NCI-H2081 (cell line): ENCODE measurements at regions not wholly inside any gene's neighbourhood (a gene's known extent, or its start where the extent isn't known, plus 50 kb on each side); places are given as distances from the start of the nearest gene placed in this dataset.

Experiments used
- DNase-seq, 2 experiments: peaks; one replicate each; lab custom pipeline; 2025; lab: John Stamatoyannopoulos, UW

- DNase-seq, result peak; percentile 6 to 60
Measured at GRCh38 chr13:112124141-112124540, 57.2 kb downstream of the SOX1 start.

- DNase-seq, result no peak
Measured at GRCh38 chr13:112127564-112128330, 60.8 kb downstream of the SOX1 start.

- DNase-seq, result no peak
Measured at GRCh38 chr13:112128331-112128610, 61.3 kb downstream of the SOX1 start.

- DNase-seq, result no peak
Measured at GRCh38 chr13:112130418-112130817, 63.5 kb downstream of the SOX1 start.

GRCh38 chr13:112131081-112131712 is 64.2 kb downstream of the SOX1 start:
- DNase-seq, result no peak

- no peak for DNase-seq
Measured at GRCh38 chr13:112131713-112132113, 64.8 kb downstream of the SOX1 start.

GRCh38 chr13:112132142-112132541 is 65.2 kb downstream of the SOX1 start:
- DNase-seq, result no peak

GRCh38 chr13:112132619-112133018 is 65.7 kb downstream of the SOX1 start:
- DNase-seq, result no peak

GRCh38 chr13:112133499-112134390 is 66.8 kb downstream of the SOX1 start:
- no peak for DNase-seq

GRCh38 chr13:112134391-112135075 is 67.6 kb downstream of the SOX1 start:
- DNase-seq, result no peak

GRCh38 chr13:112136095-112136494 is 69.1 kb downstream of the SOX1 start:
- no peak for DNase-seq

GRCh38 chr13:112137144-112137543 is 70.2 kb downstream of the SOX1 start:
- no peak for DNase-seq

GRCh38 chr13:112140366-112140765 is 73.4 kb downstream of the SOX1 start:
- DNase-seq, result no peak

- DNase-seq, result no peak
Measured at GRCh38 chr13:112141643-112142400, 74.9 kb downstream of the SOX1 start.

- DNase-seq, result no peak
Measured at GRCh38 chr13:112142401-112142930, 75.5 kb downstream of the SOX1 start.

GRCh38 chr13:112143046-112143752 is 76.2 kb downstream of the SOX1 start:
- DNase-seq, result no peak

- DNase-seq, result no peak
Measured at GRCh38 chr13:112143753-112144615, 77.0 kb downstream of the SOX1 start.

GRCh38 chr13:112144616-112145550 is 77.9 kb downstream of the SOX1 start:
- DNase-seq, result peak in 1 of 2 experiments; percentile 9
